GM18517 (cell line): ENCODE measurements at regions not wholly inside any gene's neighbourhood (a gene's known extent, or its start where the extent isn't known, plus 50 kb on each side); places are given as distances from the start of the nearest gene placed in this dataset.
"Not testable (repeated sequence)": the region's sequence is repeated elsewhere in the genome, so short reads cannot be mapped to it uniquely, and the experiment has no call there.

ENCODE experiments used
- ATAC-seq: cut with Tn5 transposase; IDR thresholded peaks from one replicate; pipeline ENCODE4 v1.9.1; 2021; ENCODE audit warnings: mild to moderate bottlenecking, moderate library complexity; ENCODE audit not compliant: unreplicated experiment

DNA sequence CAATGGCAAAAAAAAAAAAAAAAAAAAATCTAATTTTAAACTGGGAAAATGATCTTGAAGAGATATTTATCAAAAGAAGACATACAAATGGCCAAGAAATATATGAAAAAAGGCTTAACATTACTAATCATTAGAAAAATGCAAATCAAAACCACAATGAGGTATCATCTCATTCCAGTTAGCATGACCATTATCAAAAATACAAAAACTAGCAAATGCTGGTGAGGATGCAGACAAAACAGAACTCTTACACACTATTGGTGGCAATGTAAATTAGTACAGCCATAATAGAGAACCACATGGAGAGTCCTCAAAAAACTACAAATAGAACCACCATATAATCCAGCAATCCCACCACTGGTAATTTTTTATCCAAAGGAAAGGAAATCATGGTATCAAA, 489.6 kb downstream of the TNS3 start:
- ATAC-seq = no peak

DNA sequence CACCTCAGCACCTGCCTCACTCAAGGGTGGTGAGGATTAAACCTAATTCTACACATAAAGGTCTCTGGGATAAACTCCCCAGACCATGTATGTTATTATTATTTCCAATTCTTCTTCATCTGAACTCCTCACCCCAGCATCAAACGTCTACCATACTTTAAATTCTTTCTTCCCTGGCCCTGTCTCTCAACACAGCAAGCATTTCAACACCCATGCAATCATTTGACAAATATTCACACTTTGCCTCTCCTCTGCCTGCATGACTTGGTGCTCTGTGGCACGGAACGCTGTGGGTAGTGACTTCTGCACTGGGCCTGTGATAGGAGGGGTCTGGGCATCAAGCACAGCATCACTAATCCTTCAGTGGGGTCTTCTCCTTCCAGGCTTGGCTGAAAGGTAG, 490.8 kb downstream of the TNS3 start:
- no peak for ATAC-seq

DNA sequence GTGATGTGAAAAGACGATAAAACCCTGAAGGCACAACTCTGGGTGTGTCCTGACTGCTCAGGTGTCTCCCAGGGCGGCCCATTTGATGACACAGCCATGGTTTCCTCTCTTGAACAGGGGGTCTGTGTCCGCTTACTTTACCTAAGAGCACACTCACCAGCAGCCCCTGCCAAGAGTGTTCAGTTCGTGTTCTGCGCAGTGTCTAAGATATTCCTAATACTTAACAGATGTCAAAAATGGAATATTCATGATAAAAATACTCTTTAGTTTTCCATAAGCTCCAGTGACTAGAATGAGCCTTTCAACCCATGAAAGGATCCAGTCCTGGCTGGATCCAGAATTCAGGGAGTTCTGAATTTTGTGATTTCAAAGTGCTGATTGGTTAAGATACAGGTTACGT, 492.4 kb downstream of the TNS3 start:
- ATAC-seq = no peak

DNA sequence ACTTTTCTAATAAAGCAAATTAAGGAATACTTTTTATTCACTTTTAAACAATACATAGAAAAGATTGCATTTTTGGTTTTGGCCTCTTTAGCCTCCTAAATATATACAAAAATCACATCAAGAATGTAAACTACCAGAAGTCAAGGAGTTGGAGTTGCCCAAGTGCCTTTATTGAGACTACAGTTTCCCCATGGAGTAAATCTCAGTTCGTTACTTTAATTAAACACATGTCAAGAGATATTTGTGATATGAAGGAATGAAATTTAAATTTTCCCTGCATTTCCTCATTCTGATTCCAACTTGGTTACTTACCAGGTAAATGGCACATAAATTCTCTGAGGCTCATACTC, 492.9 kb downstream of the TNS3 start:
- ATAC-seq = no peak

DNA sequence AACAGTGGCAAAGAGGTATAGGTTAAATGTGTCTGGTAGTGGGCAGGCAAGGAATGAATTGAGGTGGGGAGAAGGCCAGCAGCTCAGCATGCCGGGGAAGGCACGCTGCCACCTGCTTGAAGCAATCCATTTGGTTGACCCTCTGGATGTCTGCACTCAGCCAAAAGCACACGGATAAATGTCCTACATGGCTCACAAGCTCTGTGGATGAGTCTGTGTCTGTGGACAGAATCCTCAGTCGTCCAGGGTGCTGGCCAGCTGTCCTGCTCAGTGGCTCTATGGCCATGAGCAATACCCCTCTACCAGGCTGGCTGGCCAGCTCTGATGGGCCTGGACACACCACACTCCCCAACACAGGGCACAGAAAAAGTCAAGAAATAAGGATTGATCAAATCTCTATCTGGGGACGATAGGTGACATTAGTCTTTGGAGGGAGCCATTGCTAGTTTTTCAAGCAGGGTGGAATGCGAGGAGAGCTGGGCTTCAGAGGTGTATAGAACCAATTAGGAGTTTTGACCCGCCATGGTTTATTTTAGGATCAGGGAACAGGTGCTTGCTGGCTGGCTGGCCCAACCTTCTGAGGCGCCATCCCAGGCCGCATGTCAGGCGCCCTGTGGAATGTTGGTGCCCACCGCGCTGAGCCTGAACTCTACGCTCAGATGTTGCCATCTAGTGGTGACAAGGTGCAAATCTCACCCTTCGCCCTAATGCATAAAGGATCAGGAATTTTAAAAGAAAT, 493.4 kb downstream of the TNS3 start:
- no peak for ATAC-seq

DNA sequence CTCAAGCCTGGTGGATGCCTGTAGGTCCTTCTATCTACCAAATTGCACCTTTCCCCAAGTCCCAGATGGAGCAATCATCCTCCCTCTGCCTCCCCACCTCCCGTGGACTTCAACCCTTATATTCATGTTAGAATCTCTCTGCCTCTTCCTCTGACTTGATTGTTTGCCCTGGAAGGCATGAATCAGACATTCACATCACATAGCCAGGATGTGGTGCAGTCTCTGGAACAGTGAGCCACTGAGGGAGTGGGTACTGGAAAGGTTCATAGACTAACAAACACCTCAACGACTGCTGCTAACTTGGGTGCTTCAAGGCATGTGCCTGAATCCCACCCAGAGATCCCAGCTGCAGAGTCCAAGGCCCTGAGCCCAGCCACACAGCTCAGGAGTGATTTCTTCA, 494.0 kb downstream of the TNS3 start:
- no peak for ATAC-seq

DNA sequence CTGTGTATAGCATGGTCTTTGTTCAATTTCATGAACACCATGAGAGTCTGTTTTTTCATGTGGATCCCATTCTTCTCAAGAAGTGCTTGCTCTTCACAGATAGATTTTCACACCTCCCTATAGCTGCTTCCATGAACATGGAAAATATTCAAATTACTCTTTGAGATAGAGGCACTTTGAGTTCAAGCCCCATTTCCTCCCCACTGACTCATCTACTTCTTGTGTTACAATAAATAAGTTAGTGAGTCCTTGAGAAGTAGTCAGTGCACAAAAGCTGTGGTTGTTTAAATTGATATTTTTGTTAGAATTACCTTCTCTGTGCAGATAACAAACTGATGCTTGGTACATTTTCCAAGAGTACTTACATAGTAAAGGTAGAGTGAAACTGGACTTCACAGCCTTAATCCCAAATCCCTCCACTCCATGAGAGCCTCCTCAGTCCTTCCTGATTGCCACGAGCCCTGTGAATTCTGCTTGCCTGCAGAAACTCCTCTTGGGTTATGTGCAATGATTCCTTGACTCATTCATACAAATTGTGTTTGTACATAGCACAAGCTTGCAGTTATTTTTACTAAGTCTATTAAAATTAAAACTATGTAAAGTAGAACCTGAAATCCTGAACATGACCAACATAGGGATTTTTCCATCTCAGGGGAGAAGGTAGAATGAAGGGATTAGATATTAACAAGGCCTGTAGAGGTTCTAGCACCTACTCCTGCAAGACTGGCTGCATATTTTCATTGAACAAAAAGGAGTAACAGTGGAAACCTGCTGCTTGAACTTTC, 496.2 kb downstream of the TNS3 start:
- ATAC-seq = no peak

DNA sequence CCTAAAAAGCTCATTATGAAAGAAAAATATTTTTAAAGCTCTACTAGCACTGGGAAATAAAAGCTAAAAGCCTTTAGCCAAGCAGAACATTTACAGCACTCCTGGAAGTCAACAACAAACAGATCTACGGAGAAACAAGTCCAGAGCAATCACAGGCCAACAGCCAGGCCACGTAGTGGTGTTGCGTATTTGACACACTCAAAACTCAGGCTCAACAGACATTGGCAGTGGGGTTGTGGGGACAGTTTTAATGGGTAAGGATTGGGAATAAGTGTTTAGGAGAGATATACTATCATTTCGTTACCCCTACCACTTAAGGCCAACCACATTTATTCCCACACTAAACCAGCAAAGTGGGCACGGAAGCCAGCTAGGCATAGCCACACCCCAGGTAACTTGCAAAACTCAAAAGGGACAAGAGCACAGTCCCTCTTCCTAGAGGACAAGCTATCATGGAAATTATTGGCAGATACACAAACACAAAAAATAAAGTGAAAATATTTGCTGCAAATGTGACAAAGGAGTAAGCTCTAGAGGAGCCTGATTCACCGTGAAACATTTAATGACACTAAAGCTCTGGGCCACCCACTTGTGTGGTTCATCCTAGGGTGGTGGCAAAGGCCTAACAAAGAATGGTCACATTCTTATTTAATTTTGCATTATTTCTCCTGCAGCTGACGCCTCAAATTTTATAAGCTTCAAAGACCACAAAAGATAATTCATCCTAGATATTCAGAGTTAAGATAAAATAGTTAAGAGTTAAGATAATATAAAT, 498.2 kb downstream of the TNS3 start:
- ATAC-seq = no peak

DNA sequence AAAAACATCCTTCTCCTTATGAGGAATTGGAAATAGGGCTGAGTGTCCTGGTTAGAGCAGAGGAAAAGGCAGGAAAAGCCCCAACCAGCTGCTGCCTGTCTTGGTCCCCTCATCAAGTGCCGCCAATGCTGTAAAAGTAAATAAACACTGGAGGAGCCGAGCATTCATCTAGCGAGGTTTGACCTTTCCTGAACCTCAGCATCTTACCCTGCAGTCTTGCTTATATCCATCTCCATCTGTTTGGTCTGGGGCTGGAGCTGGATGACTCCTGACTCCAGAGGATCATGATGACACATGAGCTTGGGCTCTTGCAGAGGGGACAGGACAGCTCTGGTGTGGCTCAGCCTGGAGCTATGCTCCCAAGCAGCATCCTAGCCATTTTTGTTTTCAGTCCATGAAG, 501.1 kb downstream of the TNS3 start:
- no peak for ATAC-seq

DNA sequence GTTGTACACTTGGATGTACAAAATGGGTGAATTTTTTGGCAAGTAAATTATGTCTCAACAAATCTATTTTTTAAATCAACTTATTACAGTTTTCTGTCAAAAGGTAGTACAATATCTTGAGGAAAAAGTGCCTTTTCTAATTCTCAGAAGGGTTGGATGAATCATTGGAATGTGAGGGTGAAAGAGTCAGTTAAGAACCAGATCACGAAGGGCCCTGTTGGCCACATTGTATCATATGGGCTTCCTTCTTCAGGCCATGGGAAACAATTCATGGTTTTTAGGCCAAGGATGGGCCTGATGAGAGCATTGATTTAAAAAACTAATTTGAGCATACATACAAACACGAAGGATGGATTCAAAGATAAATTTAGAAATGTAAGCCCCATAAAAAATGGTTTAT, 503.7 kb downstream of the TNS3 start:
- ATAC-seq = no peak

DNA sequence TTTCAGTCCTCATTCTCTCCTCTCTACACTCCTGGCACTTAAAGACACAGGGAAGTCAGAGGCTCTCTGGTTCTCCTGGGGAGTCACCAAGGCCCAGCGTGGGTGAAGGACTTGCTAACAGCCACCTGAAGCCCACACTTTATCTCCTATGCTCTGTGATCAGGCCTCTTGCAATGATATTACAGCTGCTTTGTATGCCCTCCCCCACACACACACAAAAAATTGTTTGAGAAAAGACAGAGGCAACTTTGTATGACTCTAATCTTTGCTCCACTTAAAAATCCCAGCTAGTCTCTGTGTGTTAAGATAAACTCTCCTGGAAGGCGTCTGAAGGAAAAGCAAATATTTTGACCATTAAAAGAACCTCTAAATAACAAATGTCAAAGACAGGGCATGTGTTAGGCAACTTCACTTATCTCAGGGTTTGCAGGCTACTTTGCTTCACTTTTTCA, 507.2 kb downstream of the TNS3 start:
- ATAC-seq = no peak

DNA sequence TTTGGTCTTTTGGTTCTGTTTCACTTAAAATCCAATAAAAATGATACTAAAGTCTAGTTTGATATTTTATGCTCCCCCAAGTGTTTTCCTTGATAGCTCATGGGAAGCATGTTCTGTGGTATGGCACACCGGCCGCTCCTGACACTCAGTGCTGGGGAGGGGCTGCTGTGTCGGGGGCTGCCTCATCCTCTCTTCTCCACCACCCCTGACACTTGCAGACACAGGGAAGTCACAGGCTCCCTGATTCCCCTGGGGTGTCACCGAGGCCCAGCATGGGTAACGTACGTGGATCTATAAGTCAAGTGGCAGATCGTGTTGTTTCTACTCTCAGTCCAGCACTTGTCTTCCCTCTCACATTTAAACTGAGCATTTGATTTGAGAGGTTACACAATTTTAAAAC, 508.6 kb downstream of the TNS3 start:
- no peak for ATAC-seq

DNA sequence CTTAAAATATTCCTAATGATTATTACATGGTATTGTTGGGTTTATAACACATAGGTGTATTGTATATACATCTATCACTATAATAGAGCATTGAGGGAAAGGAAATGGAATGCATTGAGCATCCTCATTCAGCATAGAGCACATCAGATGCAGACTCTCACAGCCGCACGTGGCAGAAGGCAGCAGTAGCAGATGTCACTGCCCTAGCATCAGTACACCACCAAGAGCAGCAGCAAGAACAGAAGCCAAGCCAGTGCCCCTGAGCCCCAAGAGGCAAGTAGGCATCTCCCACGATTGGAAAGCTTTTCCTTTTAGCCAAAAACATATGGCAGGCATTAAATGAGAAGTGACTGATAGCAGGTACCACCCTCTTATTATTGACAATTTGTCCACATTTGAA, 510.0 kb downstream of the TNS3 start:
- ATAC-seq = no peak

DNA sequence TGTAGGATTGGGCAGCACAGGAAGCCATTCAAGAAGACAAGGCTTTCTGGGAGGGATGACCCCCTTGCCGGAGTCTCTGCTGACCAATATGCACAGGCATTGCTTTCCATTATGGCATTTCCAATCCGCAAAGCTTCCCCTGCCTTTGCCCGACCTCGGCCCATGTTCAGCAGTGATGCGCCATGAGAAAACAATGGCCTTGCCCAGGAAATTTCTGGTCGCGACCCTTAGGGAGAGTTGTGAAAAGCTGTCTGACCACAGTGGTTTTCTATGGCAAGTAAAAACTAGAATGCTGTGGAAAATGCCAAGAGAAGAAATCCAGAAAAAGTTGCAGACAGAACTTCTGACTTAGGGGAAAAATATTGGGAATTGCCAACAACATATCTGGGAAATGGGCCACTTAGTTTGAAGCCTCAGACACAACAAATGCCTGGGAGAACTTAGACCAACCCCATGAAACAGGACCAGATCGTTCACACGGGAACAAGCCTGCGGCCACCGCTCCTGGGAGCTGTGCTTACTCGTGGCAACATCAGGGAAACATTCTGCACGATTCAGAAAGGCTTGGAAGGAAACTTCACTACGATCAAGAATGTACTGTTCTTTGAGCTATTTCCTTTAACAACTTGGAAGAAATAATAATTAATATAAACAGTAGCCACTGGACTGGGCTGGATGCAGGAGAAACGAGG, 512.4 kb downstream of the TNS3 start:
- ATAC-seq = no peak

DNA sequence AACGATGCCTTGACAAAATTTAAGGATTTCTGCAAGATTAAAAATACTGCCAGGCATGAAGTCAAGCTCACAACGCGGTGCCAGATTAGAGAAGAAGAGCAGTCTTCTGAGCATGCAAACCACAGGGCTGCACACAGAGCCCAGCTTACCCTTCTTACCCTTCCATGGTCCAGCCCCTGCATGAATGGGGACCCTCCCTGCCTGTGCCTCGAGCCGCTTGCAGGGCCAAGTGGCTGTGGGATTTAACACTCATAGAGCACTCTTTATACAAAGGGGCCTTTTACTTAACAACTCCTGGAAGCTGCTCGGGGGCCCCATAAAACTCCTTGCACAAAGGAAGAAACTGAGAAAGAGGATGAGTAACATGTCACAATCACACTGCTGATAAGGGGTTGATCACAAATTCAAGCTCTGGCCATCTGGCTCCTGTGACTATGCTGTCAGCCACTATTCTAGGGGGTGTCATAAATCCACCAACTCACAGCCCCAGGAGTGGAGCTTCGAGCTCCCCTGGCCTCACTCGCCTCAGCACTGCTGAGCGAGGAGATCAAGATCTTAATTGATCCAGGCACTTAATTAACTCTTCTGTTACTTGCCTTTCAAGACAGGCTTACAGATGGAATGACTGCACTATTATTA, 514.8 kb downstream of the TNS3 start:
- ATAC-seq = no peak

DNA sequence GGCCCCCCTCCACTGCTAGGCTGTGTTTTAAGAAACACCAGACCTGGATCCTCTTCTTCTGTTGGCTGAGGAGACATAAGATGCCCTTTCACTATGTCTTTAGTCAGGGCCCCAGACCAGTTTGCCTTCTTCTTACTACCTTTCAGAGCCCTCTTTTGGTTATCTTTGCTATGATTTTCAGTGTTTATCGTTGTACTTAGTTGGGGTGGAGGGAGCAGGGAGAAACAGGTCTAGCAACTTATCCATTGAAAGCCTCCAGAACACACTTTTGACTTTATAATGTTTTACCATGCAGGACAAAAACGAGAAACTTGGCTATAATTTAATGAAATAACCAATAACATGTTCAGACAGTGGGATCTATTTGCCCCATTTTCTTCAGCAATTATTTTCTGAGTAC, 525.2 kb downstream of the TNS3 start:
- no peak for ATAC-seq

DNA sequence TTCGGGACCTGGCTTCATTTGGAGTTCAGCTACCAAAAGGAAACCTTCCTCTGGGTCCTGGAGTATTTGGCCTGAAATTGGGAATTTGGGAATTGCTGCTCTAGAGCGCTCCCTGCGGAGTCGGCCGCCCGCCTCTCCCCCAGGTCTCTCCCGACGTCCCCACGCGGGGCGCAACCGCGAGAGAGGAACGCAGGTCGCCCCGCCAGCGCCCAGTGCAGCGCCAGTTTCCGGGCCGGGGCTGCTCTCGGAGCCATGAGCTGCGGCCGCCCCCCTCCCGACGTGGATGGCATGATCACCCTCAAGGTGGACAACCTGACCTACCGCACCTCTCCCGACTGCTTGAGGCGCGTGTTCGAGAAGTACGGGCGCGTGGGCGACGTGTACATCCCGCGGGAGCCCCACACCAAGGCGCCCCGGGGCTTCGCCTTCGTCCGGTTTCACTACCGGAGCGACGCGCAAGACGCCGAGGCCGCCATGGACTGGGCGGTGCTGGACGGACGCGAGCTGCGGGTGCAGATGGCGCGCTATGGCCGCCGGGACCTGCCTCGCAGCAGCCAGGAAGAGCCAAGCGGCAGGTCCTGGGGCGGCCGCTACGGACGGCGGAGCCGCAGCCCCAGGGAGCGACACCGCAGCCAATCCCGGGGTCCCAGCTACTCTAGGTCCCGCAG, 529.2 kb downstream of the TNS3 start:
- ATAC-seq = not testable (repeated sequence)

DNA sequence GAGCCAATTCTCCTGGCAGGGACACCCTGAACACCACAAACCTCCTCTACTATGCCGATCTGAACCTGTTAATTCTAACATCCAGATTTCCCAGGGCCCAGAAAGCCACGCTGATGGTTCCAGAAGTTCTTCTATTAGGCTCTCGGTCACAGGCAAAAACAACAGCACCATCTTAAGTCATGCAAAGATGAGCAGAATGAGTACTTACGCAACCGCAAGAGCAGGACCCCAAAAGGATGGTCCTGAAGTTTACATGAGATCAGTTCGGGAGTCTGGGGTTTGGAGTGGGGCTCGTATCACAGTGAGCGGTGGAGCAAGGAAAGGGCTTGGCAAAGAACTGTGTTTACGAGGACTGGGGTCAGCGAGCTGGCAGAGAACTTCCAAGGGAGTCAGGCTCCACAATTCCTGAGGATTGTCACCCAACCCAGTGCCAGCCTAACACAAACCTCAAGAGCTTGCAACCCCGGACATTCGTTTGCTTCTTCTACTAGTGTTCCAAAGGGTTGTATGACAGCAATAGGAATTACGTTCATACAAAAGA, 532.6 kb downstream of the TNS3 start:
- ATAC-seq = no peak

DNA sequence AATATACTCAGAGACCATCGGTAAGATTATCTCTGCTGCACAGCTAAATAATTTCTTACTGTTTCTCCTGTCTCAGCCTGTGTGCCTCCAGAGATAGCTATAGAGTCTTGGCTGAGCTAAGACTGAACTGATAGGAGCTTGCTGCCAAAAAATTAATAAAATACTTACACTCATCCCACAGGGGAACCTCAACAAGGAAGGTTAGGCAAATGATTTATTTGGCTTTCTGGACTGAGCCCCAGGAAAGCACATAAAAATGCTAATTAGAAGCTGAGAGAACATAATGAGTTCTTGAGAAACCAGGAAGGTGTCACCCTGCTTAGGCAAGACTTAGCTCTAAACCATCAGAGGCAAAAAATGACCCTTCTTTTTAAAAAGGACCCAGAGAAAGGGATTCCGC, 534.5 kb downstream of the TNS3 start:
- no peak for ATAC-seq

DNA sequence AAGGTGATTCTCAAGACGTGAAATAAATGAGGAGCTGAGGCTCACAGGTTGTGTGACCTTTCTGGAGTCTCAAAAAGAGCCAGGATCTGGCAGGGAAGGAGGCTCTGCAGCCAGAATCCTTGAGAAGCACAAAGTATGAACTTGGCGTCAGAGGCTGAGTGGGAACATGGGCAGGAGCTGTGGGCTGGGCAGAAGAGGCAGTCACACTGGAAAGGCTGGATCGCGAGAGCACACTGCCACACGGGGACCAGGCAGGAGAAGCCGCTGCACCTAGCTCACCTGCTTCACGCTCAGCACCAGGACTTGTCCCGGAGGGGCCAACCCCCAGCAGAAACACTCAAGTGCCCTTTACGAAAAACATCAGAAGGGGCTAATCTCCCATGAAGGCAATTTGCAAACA, 535.0 kb downstream of the TNS3 start:
- ATAC-seq = no peak
